ENCODE measurements at regions not wholly inside any gene's neighbourhood (a gene's known extent, or its start where the extent isn't known, plus 50 kb on each side); places are given as distances from the start of the nearest gene placed in this dataset.

DNA sequence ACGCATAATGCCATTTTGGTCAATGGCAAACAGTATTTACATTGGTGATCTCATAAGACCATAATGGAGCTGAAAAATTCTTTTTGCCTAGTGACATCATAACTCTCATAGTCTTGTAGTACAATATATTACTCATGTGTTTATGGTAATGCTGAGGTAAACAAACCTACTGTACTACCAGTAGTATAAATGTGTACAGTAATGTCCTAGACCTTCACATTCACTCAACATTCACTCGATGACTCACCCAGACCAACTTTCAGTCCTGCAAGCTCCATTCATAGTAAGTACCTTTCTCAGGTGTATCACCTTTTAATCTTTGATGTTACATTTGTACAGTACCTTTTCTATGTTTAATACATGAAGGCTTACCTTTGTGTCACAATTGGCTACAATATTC lies 558.2 kb upstream of the PIK3C3 start:
- CTCF ChIA-PET (ENCODE audit: partially characterized antibody) = interaction anchor here (1.0 kb wide), 1 partner anchor 15 kb away, joined by 3 read pairs; no protein-coding TSS in a partner anchor
- no peak overlapping the region for H3K4me2 ChIP-seq (ENCODE audit: insufficient read depth in 1 of 2, low read depth in 2 of 2, low read length in 2 of 2)
- TF ChIP-seq, protein P1, sequence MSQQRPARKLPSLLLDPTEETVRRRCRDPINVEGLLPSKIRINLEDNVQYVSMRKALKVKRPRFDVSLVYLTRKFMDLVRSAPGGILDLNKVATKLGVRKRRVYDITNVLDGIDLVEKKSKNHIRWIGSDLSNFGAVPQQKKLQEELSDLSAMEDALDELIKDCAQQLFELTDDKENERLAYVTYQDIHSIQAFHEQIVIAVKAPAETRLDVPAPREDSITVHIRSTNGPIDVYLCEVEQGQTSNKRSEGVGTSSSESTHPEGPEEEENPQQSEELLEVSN (IDR thresholded peaks at IDR 0.05) = no peak
- TF ChIP-seq, protein P2, sequence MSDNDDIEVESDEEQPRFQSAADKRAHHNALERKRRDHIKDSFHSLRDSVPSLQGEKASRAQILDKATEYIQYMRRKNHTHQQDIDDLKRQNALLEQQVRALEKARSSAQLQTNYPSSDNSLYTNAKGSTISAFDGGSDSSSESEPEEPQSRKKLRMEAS (IDR thresholded peaks at IDR 0.05) = no peak
- no peak for TF ChIP-seq SUZ12 (IDR thresholded peaks at IDR 0.05; ENCODE audit: low read length)
- no peak for TF ChIP-seq SAP30 (IDR thresholded peaks at IDR 0.05; ENCODE audit: insufficient read depth, insufficient replicate concordance, low read length)
- TF ChIP-seq CEBPB (IDR thresholded peaks at IDR 0.05; ENCODE audit: low read depth, low read length) = no peak
- TF ChIP-seq SIN3A (conservative IDR thresholded peaks at IDR 0.05 in 1 of 2, IDR thresholded peaks at IDR 0.05 in 1 of 2; ENCODE audit: low read depth in 1 of 2, low read length in 2 of 2) = no peak
- TF ChIP-seq BCL11A (IDR thresholded peaks at IDR 0.05; ENCODE audit: low read depth in 2 of 2, low read length in 2 of 2) = no peak
- no peak for TF ChIP-seq RXRA (IDR thresholded peaks at IDR 0.05; ENCODE audit: insufficient read depth, low read depth, low read length)
- no peak for TF ChIP-seq SP4 (IDR thresholded peaks at IDR 0.05; ENCODE audit: low read length)
- no peak for TF ChIP-seq POU5F1 (IDR thresholded peaks at IDR 0.05; ENCODE audit: low read depth, low read length)
- no peak for TF ChIP-seq SIRT6 (IDR thresholded peaks at IDR 0.05; ENCODE audit: low read length)
- TF ChIP-seq BACH1 (IDR thresholded peaks at IDR 0.05; ENCODE audit: low read length) = no peak
- no peak for TF ChIP-seq KDM5A (IDR thresholded peaks at IDR 0.05; ENCODE audit: low read length)
- TF ChIP-seq, protein P3, sequence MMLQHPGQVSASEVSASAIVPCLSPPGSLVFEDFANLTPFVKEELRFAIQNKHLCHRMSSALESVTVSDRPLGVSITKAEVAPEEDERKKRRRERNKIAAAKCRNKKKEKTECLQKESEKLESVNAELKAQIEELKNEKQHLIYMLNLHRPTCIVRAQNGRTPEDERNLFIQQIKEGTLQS (IDR thresholded peaks at IDR 0.05; ENCODE audit: insufficient read depth, low read depth, low read length) = no peak

More for the DNA sequence above, 558.2 kb upstream of the PIK3C3 start:
- Histone ChIP-seq H3K36me3 (ENCODE audit: control insufficient read depth in 2 of 4, insufficient read depth in 4 of 4, low read length in 3 of 4) (no peaks in the 10 kb centered on the region), H3K14ac (ENCODE audit: insufficient read length) (no peak overlapping the region), H3K9me3 (ENCODE audit: insufficient read depth in 2 of 2, low read depth in 1 of 2, low read length in 1 of 2) (no peaks in the 10 kb centered on the region), H2BK20ac (ENCODE audit: low read length) (no peak overlapping the region), H3K27ac (ENCODE audit: low read depth, low read length) (no peak overlapping the region), H2AFZ (ENCODE audit: low read length) (no peak overlapping the region), H4K8ac (ENCODE audit: extremely low read depth, insufficient read depth, low read length) (no peak overlapping the region), H3K4me3 (ENCODE audit: extremely low read depth in 1 of 4, insufficient read depth in 2 of 4, low read depth in 3 of 4, low read length in 4 of 4) (no peak overlapping the region), H3K79me2 (ENCODE audit: control insufficient read depth in 1 of 2, insufficient read depth in 2 of 2, low read length in 2 of 2) (no peaks in the 10 kb centered on the region), H2AK5ac (ENCODE audit: low read depth, low read length) (no peak overlapping the region), H3K79me1 (ENCODE audit: low read depth, low read length) (no peaks in the 10 kb centered on the region), H3K4me1 (replicated peaks in 1 of 4; ENCODE audit: control insufficient read depth in 3 of 4, insufficient read depth in 4 of 4, low read length in 3 of 4) (no peaks in the 10 kb centered on the region), H3K18ac (ENCODE audit: extremely low read depth, low read length) (no peak overlapping the region), H3K56ac (replicated peaks; ENCODE audit: insufficient read length, low read depth, low read length) (no peak overlapping the region), H3K27me3 (replicated peaks in 1 of 4; ENCODE audit: control insufficient read depth in 3 of 4, extremely low read depth in 1 of 4, insufficient read depth in 3 of 4, low read length in 3 of 4) (peaks cover 0 to 1% (median 0%) of the 10 kb centered on the region in 4 experiments; a peak in 1 of 7 replicates), H3K23ac (ENCODE audit: insufficient read length) (no peak overlapping the region), H2BK15ac (ENCODE audit: low read length) (no peak overlapping the region), H4K91ac (replicated peaks; ENCODE audit: insufficient read length, low read length) (no peak overlapping the region), H3K23me2 (ENCODE audit: low read depth, low read length) (no peaks in the 10 kb centered on the region), H2BK120ac (replicated peaks; ENCODE audit: low read depth, low read length) (no peak overlapping the region), H3K9ac (replicated peaks in 1 of 4; ENCODE audit: extremely low read depth in 1 of 4, low read depth in 3 of 4, low read length in 3 of 4) (no peak overlapping the region), H4K5ac (ENCODE audit: insufficient read length, low read depth, low read length) (no peak overlapping the region), H2BK12ac (ENCODE audit: low read depth, low read length) (no peak overlapping the region), H4K20me1 (replicated peaks in 1 of 2; ENCODE audit: control insufficient read depth in 1 of 2, insufficient read depth in 2 of 2, low read length in 2 of 2) (no peaks in the 10 kb centered on the region), H3K4ac (replicated peaks; ENCODE audit: insufficient read length, low read depth, low read length) (no peak overlapping the region), H2BK5ac (ENCODE audit: low read depth, low read length) (no peak overlapping the region)
- no peak for FAIRE-seq
- WGBS, 2 experiments (ENCODE audit: extremely low coverage in 1 of 2, insufficient coverage in 1 of 2, insufficient read length in 1 of 2, insufficient replicate concordance in 2 of 2, low coverage in 1 of 2, low lambda C conversion rate in 2 of 2, missing lambda C conversion rate in 1 of 2) = 97% methylated on average over 2 of the region's 2 CpGs; no CpG with 5 or more reads in 1 of the 2 experiments
- DNase-seq (ENCODE audit: low read depth in 1 of 2, low spot score in 2 of 2) = no peak
- POLR2A ChIA-PET (ENCODE audit: partially characterized antibody) = no interaction called here

Measured in H1 (cell line).